RWPE2 (cell line): ENCODE measurements at regions not wholly inside any gene's neighbourhood (a gene's known extent, or its start where the extent isn't known, plus 50 kb on each side); places are given as distances from the start of the nearest gene placed in this dataset.
"Not testable (repeated sequence)": the region's sequence is repeated elsewhere in the genome, so short reads cannot be mapped to it uniquely, and the experiment has no call there.

Source experiments
- ATAC-seq: fragments of 200-7000 bp; cut with Tn5 transposase; 3 replicates; pipeline ENCODE4 v1.9.1; 2021; ENCODE audit warnings: low read depth
- DNase-seq: peaks from one replicate; pipeline ENCODE4 v3.0.0-alpha.2; 2020; ENCODE audit warnings: low spot score
- H3K27ac ChIP-seq: fragments of 450-650 bp; 2 replicates; pipeline ENCODE4 v1.5.1; 2017; ENCODE audit warnings: mild to moderate bottlenecking; ENCODE audit not compliant: poor library complexity, severe bottlenecking
- H3K27me3 ChIP-seq: fragments of 250-450 bp; sonication (Bioruptor Pico); 2 replicates; pipeline ENCODE4 v1.5.1; 2021; ENCODE audit warnings: mild to moderate bottlenecking, moderate library complexity; ENCODE audit not compliant: insufficient read depth, poor library complexity, severe bottlenecking
- H3K36me3 ChIP-seq: fragments of 250-450 bp; sonication (Bioruptor Pico); 2 replicates; pipeline ENCODE4 v1.5.1; 2020; ENCODE audit warnings: low read depth, mild to moderate bottlenecking, moderate library complexity
- H3K4me1 ChIP-seq: fragments of 250-450 bp; sonication (Bioruptor Pico); 2 replicates; pipeline ENCODE4 v1.5.1; 2021; ENCODE audit warnings: mild to moderate bottlenecking, moderate library complexity; ENCODE audit not compliant: insufficient read depth, poor library complexity, severe bottlenecking
- H3K4me3 ChIP-seq: fragments of 250-450 bp; sonication (Bioruptor Pico); 2 replicates; pipeline ENCODE4 v1.5.1; 2021; ENCODE audit warnings: mild to moderate bottlenecking, moderate library complexity; ENCODE audit not compliant: severe bottlenecking
- H3K9me3 ChIP-seq: fragments of 250-450 bp; sonication (Bioruptor Pico); 2 replicates; pipeline ENCODE4 v1.5.1; 2021; ENCODE audit warnings: mild to moderate bottlenecking, moderate library complexity; ENCODE audit not compliant: severe bottlenecking
- CTCF ChIP-seq: fragments of 450-650 bp; IDR thresholded peaks from one replicate; pipeline ENCODE4 v1.5.1; 2017; ENCODE audit warnings: mild to moderate bottlenecking, moderate library complexity; ENCODE audit not compliant: poor library complexity, severe bottlenecking

GRCh38 chr4:148849581-148849980 lies 407.4 kb upstream of the NR3C2 start:
- Histone ChIP-seq H3K27me3 (no peaks in the 10 kb centered on the region), H3K27ac (no peak overlapping the region), H3K36me3 (no peaks in the 10 kb centered on the region), H3K4me1 (no peaks in the 10 kb centered on the region), H3K9me3 (no peaks in the 10 kb centered on the region), H3K4me3 (no peak overlapping the region)
- no peak for TF ChIP-seq CTCF
- DNase-seq, result no peak
- ATAC-seq, result no peak

DNA sequence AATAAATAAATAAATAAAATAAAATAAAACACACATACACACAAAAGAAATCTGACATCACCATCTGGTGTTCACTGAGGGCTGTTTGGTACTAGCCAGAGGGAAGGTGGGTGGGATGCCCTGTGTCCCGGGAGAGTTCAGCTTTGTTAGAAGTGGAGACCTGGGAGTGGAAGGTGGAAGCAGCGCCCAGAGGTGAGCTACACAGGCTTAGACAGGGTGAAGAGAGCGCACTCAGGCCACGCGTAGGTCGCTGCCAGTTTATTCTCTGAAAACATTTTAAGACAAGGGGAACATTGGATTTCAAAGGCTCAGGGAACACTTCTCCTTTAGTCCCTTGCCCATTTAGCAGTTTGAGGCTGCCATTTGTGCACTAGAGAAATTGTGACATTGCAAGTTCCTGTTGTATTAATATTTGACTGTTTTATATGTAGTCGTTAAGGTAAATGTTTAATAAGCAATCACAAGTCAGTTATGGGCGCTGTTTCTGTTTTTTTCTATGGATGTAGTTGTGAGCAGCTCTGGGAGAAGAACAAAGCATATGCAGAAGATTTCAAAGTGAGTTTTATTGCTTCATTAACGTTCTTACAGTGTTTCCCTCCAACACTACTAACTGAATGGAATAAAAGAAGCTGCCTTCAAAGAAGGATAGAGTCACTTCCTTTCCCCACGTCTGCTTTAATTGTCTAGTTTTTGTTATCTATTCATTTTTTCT lies 405.5 kb upstream of the NR3C2 start:
- no peak overlapping the region for H3K27ac ChIP-seq
- DNase-seq (no peak), ATAC-seq (no peak)
- no peaks in the 10 kb centered on the region for H3K4me1 ChIP-seq
- H3K27me3 ChIP-seq, result no peaks in the 10 kb centered on the region
- no peak overlapping the region for H3K4me3 ChIP-seq
- H3K9me3 ChIP-seq, result no peaks in the 10 kb centered on the region
- H3K36me3 ChIP-seq, result no peaks in the 10 kb centered on the region
- no peak for TF ChIP-seq CTCF

- Histone ChIP-seq H3K9me3 (no peaks in the 10 kb centered on the region), H3K27ac (no peak overlapping the region), H3K4me3 (no peak overlapping the region), H3K27me3 (no peaks in the 10 kb centered on the region), H3K36me3 (no peaks in the 10 kb centered on the region), H3K4me1 (no peaks in the 10 kb centered on the region)
- TF ChIP-seq CTCF, result no peak
- DNase-seq, result no peak
- ATAC-seq, result no peak
Measured at GRCh38 chr4:148845609-148846008, 403.4 kb upstream of the NR3C2 start.

DNA sequence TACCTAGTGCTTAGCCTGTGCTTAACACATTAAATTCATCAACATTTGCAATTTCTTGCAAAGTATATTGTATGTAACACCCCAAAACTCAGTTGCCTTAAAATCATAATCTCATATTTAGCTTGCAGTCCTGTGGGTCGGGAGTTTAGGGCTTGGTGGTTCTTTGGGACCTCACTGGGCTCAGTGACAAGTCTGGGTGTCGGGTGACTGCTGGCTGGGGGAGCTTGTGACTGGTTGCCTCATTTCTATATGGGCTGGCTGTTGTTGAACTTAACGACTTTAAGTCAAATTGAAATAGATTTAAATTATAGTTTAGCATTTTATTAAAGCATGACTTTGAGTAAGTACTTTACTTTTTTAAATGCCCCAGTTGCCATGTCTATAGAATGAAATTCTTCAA lies 401.4 kb upstream of the NR3C2 start:
- no peaks in the 10 kb centered on the region for H3K4me1 ChIP-seq
- H3K4me3 ChIP-seq, result no peak overlapping the region
- DNase-seq, result no peak
- no peaks in the 10 kb centered on the region for H3K27me3 ChIP-seq
- H3K9me3 ChIP-seq, result peaks cover 2% of the 10 kb centered on the region
- TF ChIP-seq CTCF, result no peak
- no peak overlapping the region for H3K27ac ChIP-seq
- ATAC-seq, result no peak
- no peaks in the 10 kb centered on the region for H3K36me3 ChIP-seq

DNA sequence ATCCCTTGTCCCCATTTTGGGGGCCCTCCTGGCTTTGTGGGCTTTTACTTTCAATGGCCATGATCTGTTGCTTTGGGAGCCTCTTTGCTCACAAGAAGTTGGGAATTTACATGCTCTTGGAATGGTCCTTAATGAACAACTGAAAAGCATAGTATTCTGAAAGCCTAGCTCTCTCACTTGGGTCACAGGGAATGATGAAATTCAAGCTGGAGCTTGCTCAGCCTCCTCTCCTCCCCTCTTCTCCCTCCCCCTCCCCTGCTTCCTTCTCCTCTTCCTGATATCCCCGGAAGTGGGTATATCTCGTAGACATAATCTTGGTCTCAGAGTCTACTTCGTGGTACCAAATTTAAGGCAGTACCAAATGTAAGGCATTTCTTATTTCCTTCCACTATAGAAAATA lies 400.6 kb upstream of the NR3C2 start:
- Histone ChIP-seq H3K27ac (no peak overlapping the region), H3K4me1 (no peaks in the 10 kb centered on the region), H3K36me3 (no peaks in the 10 kb centered on the region), H3K9me3 (peaks cover 2% of the 10 kb centered on the region), H3K4me3 (no peak overlapping the region), H3K27me3 (no peaks in the 10 kb centered on the region)
- ATAC-seq (no peak), DNase-seq (no peak)
- no peak for TF ChIP-seq CTCF

DNA sequence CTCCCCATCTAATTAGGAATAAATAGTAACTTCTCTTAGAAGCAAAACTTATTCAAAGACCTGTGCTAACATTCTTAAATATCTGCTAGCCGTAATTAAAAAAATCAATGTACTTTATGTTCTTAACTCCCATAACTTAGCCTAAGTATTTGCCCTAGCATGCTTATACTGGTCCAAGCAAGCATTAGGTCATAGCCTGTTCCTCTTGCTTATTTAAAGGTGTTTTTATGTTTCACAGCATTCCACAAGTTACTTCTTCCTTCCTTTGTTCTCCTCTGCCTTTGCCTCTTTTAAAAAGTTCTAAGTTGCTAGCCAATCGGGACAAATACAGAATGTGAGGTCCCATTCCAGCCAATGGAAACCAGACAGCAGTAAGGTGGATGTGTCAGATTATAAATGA lies 395.4 kb upstream of the NR3C2 start:
- not testable (repeated sequence) for DNase-seq, ATAC-seq, H3K36me3 ChIP-seq, H3K4me3 ChIP-seq, H3K27me3 ChIP-seq, H3K4me1 ChIP-seq, H3K27ac ChIP-seq, H3K9me3 ChIP-seq
